GM19328 (cell line): ENCODE measurements at regions not wholly inside any gene's neighbourhood (a gene's known extent, or its start where the extent isn't known, plus 50 kb on each side); places are given as distances from the start of the nearest gene placed in this dataset.

Source experiments
- ATAC-seq: cut with Tn5 transposase; IDR thresholded peaks from one replicate; pipeline ENCODE4 v1.9.1; 2021; ENCODE audit warnings: mild to moderate bottlenecking, moderate library complexity; ENCODE audit not compliant: unreplicated experiment

DNA sequence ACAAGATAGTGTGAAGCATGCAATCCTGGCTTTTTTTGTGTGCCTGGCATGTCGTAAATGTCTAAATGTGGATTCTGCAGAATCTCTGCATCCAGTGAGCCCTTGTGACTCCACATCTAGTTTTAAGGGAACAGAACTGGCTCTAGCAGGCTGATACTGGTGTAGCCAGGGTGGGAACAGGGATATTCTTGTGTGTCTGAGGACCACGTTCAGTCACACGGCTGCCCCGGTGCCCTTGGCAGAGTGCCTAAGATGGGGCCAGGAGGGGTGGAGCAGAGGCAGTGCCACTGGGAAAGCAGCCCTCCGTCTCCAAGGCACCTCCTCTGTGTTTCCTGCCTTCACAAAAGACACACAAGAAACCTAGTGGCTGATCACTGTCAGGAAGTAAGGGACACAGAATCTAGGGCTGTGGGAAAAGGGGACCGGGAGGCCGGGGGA is 91.5 kb upstream of the PARD3B start:
- no peak for ATAC-seq

DNA sequence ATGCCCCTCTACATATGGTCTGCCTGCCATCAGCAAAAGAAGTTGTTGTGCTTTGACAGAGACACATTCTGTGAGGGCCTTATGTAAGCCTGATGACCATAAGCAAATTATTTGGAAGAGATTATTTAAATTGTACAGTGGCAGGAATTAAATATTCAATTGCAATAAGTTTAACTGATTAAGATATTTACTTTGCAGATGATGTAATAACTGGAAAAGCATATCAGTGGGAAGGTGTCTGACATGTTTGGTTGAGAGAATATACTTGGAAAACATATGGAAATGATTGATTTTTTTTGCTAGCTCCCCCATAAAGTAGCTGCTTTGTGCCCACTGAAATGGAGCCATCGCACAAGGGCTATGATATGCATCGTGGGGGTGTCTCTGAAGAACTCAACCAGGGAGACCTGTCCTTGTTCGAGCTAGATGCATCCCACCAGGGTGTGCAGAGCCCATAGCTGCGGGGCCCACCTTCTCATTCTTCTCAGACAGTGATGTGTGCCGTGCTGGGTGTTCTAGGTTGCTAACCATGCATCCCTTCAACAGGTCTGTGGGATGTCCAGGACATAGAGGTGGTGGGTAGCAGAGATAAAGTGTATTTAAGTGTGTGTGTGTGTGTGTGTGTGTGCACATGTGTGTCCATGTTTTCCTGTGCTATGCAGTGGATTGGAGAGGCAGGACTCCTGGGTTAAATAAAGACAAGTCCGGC is 90.4 kb upstream of the PARD3B start:
- no peak for ATAC-seq

GRCh38 chr2:204468746-204469429 is 76.4 kb upstream of the PARD3B start:
- no peak for ATAC-seq

DNA sequence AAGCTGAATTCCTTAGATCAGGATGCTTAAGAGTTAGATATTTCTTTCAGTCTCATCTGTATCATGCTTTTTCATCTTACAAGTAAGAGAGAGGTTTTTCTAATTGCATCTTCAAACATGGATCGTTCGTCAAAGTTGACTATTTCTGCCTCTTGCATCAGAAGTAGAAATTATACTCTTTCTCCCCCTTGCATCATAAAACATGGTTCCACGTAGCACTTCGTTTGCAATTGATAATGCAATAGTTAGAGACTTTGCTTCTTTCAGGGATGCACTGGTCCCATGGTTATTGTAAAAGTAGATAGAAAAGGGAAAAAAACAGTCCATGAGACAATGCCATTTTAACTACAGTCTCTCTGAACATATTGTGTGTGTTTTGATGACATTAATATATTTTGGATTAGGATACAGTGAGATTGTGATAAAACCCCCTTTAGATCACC is 75.1 kb upstream of the PARD3B start:
- no peak for ATAC-seq

DNA sequence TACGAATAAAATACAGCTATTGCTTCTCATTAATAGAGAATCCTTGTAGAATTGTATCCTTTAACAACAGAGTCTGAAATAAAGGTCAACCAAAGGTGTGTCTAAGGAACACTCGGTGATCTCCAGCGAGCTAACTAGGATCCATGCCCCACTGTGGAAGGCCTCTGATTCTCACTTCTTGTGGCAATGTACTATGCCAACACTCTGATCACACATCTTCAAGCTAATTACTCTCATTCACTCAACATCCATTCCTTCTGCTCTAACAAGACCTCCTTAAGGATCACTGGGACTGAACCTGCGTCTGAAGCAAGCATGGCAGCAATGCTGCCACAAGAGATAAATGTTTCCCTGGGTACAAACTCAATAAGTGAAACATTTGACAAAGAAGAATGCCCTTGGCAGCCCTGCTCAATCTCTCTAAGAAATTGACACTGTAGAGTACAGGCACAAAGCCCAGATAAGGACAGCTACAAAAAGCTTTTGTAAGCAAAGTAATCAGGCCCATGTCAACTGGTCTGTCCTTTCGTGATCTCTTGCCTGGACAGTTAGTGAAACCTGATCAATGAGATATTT is 74.6 kb upstream of the PARD3B start:
- no peak for ATAC-seq

DNA sequence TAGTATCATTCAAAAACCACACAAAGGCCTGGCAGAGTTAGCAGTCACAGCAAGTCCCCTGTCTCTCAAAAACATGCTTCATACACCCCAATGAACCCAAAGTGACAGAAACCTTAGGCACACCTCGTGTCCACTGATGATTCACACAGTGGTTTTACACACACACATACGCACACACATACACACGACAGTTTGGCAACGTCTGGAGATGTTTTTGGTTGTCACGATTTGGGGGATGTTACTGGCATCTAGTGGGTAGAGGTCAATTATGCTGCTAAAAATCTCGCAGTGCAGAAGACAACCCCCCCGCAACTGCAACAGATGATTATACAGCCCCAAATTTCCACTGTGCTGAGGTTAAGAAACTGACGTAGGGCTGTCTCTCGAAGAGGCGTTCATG is 72.9 kb upstream of the PARD3B start:
- ATAC-seq = no peak

DNA sequence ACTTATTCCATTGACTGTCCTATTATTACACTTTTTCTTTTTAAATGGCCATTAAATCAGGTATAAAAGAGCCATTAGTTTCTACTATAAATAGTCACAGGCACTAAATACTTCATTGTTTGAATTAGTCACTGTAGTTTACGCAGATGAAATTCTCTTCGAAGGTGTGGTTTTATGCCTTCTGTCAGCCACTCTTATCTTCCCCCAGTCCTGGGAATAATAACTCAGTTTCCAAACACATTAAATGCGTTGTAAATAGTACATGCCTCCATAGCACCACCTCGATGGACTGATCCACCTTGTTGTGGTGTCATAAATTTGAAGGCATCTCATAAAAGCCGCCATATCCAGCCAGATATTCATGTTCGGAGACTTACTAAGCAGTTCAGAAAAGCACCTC is 72.1 kb upstream of the PARD3B start:
- ATAC-seq = no peak

DNA sequence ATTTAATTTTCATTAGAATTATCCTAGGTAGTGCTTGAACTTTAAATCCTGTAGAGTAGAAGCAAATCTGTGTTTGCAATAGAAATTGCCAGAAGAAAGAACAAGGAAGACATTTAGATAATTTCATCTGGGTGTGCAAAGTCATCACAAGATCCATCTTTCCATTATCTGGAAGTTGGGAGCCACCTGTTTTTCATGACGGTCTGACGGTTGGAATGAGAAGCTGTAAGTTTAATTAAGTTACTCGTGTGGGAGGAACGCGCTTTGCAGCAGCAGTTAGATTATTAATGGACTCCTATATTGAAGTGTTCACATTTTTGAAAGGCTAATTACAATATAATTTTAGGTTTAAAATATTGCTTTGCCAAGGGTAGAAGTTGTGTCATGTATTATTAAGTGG is 69.9 kb upstream of the PARD3B start:
- no peak for ATAC-seq

DNA sequence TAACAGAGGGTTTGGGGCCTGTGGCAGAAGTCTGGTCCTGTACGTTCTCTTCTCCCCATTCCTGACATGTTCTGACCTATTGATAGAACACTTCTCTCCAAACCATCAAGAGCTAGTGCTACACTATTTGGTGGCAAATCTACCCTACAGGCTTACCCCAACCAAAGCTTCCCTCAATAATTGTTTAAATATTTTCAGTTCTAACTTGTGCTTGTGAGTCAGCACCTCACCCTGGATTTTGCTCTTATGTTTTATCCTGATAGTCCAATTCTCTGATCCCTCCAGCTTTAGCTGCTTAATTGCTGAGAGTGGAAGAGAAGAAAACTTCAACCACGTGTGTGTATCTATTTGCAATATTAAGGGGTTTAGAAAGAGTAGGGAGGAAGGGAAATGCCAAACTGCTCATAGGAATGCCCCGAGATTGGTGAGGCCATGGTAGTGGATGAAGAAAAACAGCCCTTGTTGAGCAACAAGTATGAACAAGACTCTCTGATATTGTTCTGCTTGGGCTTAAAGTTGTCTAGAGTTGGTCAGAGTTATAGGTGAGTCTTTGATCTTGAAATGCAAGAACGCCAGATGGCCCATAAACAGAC is 67.8 kb upstream of the PARD3B start:
- ATAC-seq = no peak

- no peak for ATAC-seq
Observed at GRCh38 chr2:204479557-204479956, 65.7 kb upstream of the PARD3B start.

DNA sequence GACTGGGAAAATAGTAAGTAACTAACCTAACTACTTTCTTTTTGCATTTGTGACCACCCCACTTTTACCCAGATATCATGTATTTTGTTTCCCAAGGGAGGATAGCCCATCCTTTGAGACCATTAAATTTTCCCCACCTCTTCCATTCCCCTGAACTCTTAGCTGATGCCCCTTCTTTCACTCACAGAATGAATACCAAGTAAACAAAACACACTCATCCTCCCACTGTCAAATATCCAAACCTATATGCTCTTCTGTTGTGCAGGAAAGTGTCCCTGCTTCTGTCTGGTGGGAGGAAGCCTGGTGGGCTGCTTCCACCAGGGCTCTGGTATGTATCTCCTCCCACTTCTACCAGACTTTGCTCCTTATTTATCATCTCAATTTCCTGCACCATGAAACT is 64.6 kb upstream of the PARD3B start:
- no peak for ATAC-seq

- no peak for ATAC-seq
Observed at GRCh38 chr2:204483608-204484081, 61.6 kb upstream of the PARD3B start.

- ATAC-seq = no peak
Observed at GRCh38 chr2:204486321-204486720, 59.0 kb upstream of the PARD3B start.

GRCh38 chr2:204486805-204487204 is 58.5 kb upstream of the PARD3B start:
- ATAC-seq = no peak

- ATAC-seq = no peak
Observed at GRCh38 chr2:204487447-204488229, 57.6 kb upstream of the PARD3B start.

DNA sequence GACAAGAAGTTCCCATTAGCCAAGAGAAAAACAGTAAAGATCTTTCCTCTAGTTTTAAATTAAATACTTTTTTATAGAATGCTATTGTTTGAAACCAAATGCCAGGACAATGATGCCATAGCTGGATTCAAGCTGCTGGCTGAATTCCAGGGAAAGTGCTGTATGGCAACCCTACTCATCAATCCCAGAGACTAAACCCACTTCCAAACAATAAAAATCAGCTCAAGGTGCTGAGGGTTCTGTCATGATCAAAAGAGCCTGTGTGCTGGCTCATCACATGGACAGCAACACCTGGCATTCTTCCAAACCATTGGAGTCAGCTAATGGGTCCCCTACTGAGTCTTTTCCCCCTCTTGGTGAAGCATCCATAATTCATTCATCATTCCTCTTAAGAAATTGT is 53.7 kb upstream of the PARD3B start:
- ATAC-seq = no peak

GRCh38 chr2:204492417-204492816 is 52.9 kb upstream of the PARD3B start:
- ATAC-seq = no peak

DNA sequence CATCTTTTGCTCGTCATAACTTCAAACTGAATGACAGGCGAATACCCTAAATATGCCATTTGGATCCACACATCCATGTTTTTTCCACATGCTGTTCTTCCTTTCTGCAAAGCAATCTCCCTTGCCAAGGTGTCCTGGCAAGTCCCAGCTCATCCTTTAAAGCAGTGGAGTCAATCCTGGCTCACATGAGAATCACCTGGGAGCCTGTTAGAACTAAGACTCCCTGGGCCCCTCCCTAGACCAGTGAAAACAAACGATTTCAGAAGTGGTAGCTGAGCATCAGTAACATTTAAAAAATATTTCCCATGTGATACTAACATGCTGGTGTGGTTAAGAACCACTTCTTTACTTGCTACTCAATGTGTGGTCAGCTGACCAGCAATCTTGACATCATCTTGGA is 50.6 kb upstream of the PARD3B start:
- no peak for ATAC-seq

DNA sequence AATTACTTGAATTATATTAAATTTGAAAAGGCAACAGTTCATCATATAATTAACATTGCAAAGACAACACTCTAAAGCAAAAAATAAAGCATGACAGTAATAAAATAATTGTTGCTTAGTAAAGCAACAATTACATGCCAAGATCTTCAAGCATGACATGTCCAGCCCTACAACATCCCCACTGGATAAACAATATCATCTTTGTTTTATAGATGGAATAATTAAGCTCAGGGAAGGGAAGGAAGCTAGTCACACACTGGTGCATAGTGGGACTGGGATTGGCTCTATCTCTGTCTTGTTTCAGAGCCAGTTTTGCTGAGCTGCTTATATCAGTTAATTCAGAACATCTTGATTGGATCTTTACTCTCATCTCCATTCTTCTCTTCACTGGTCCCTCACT is 49.9 kb upstream of the PARD3B start:
- ATAC-seq = no peak
